Activated CD8-positive, alpha-beta memory T cell treated with anti-CD3 and anti-CD28 coated beads for 24 hours (primary cell): ENCODE measurements at regions not wholly inside any gene's neighbourhood (a gene's known extent, or its start where the extent isn't known, plus 50 kb on each side); places are given as distances from the start of the nearest gene placed in this dataset.
"Not testable (repeated sequence)": the region's sequence is repeated elsewhere in the genome, so short reads cannot be mapped to it uniquely, and the experiment has no call there.

Source experiments
- DNase-seq: peaks from one replicate; pipeline ENCODE4 v3.0.0-alpha.2; 2020

- peak; percentile 73 for DNase-seq
These were observed 172.5 kb upstream of the NOTCH2NLA start for GRCh38 chr1:146401281-146401825.

- DNase-seq: not testable (repeated sequence)
These were observed 171.6 kb upstream of the NOTCH2NLA start for GRCh38 chr1:146400173-146401121.

GRCh38 chr1:146399225-146399624, 170.4 kb upstream of the NOTCH2NLA start:
- not testable (repeated sequence) for DNase-seq

GRCh38 chr1:146396801-146397200, 168.0 kb upstream of the NOTCH2NLA start:
- not testable (repeated sequence) for DNase-seq

GRCh38 chr1:146396242-146396641, 167.4 kb upstream of the NOTCH2NLA start:
- DNase-seq: not testable (repeated sequence)

GRCh38 chr1:146393796-146394195, 165.0 kb upstream of the NOTCH2NLA start:
- not testable (repeated sequence) for DNase-seq

- DNase-seq: not testable (repeated sequence)
These were observed 164.3 kb upstream of the NOTCH2NLA start for GRCh38 chr1:146393154-146393553.

- not testable (repeated sequence) for DNase-seq
These were observed 160.4 kb upstream of the NOTCH2NLA start for GRCh38 chr1:146389178-146389577.

- peak; percentile 68 for DNase-seq
These were observed 159.1 kb upstream of the NOTCH2NLA start for GRCh38 chr1:146387750-146388469.

- DNase-seq: peak; percentile 84
These were observed 158.3 kb upstream of the NOTCH2NLA start for GRCh38 chr1:146386851-146387749.

GRCh38 chr1:146381196-146381595, 152.4 kb upstream of the NOTCH2NLA start:
- not testable (repeated sequence) for DNase-seq

- DNase-seq: peak; percentile 87
These were observed 148.1 kb upstream of the NOTCH2NLA start for GRCh38 chr1:146376708-146377496.

GRCh38 chr1:146376309-146376707, 147.5 kb upstream of the NOTCH2NLA start:
- DNase-seq: peak; percentile 89

- not testable (repeated sequence) for DNase-seq
These were observed 146.3 kb upstream of the NOTCH2NLA start for GRCh38 chr1:146375108-146375507.

GRCh38 chr1:146369940-146370339, 141.1 kb upstream of the NOTCH2NLA start:
- DNase-seq: peak; percentile 83

- DNase-seq: not testable (repeated sequence)
These were observed 126.6 kb upstream of the NOTCH2NLA start for GRCh38 chr1:146355373-146355772.

GRCh38 chr1:146326863-146327262, 98.0 kb upstream of the NOTCH2NLA start:
- DNase-seq: not testable (repeated sequence)

GRCh38 chr1:146324463-146324862, 95.6 kb upstream of the NOTCH2NLA start:
- DNase-seq: not testable (repeated sequence)

GRCh38 chr1:146323302-146323701, 94.5 kb upstream of the NOTCH2NLA start:
- DNase-seq: not testable (repeated sequence)

- DNase-seq: not testable (repeated sequence)
These were observed 94.1 kb upstream of the NOTCH2NLA start for GRCh38 chr1:146322893-146323292.

- DNase-seq: not testable (repeated sequence)
These were observed 89.9 kb upstream of the NOTCH2NLA start for GRCh38 chr1:146318715-146319114.
